Neuronal stem cell (in vitro differentiated cells): ENCODE measurements at regions not wholly inside any gene's neighbourhood (a gene's known extent, or its start where the extent isn't known, plus 50 kb on each side); places are given as distances from the start of the nearest gene placed in this dataset.

Experiments
- DNase-seq: peaks from one replicate; pipeline ENCODE4 v3.0.0-alpha.2; 2013; ENCODE audit warnings: low spot score
- H2AFZ ChIP-seq: one replicate; pipeline ENCODE4 v1.6.1; 2013; ENCODE audit warnings: mild to moderate bottlenecking, low read length, inconsistent platforms
- H2AK5ac ChIP-seq: 2 replicates; pipeline ENCODE4 v1.6.1; 2013; ENCODE audit warnings: low read depth, mild to moderate bottlenecking, inconsistent platforms, low read length, moderate library complexity, mixed read lengths
- H2BK120ac ChIP-seq: 2 replicates; pipeline ENCODE4 v1.6.1; 2013; ENCODE audit warnings: low read depth, mild to moderate bottlenecking, inconsistent platforms, low read length, moderate library complexity, mixed read lengths
- H2BK12ac ChIP-seq: one replicate; pipeline ENCODE4 v1.6.1; 2013; ENCODE audit warnings: low read length, inconsistent platforms
- H2BK15ac ChIP-seq: 2 replicates; pipeline ENCODE4 v1.6.1; 2013; ENCODE audit warnings: mild to moderate bottlenecking, low read length, inconsistent platforms, mixed read lengths
- H2BK5ac ChIP-seq: one replicate; pipeline ENCODE4 v1.6.1; 2013; ENCODE audit warnings: inconsistent platforms, mild to moderate bottlenecking, low read length, moderate library complexity
- H3K14ac ChIP-seq: one replicate; pipeline ENCODE4 v1.6.1; 2013; ENCODE audit warnings: low read length, inconsistent platforms
- H3K18ac ChIP-seq: 2 replicates; pipeline ENCODE4 v1.6.1; 2013; ENCODE audit warnings: low read length, inconsistent platforms
- H3K23ac ChIP-seq: 2 replicates; pipeline ENCODE4 v1.6.1; 2013; ENCODE audit warnings: low read depth, mild to moderate bottlenecking, mixed read lengths, low read length, inconsistent platforms; ENCODE audit not compliant: poor library complexity
- H3K27ac ChIP-seq: replicated peaks from 3 replicates; pipeline ENCODE4 v1.5.1; 2013; ENCODE audit warnings: low read length, inconsistent platforms
- H3K27me3 ChIP-seq, 3 experiments: 2 replicates each; pipeline ENCODE4 v1.6.1; 2013; ENCODE audit warnings: low read length in 3 of 3, mild to moderate bottlenecking in 2 of 3, inconsistent platforms in 1 of 3, low read depth in 1 of 3, mixed read lengths in 1 of 3, moderate library complexity in 1 of 3; ENCODE audit not compliant: control insufficient read depth in 3 of 3, insufficient read depth in 3 of 3
- H3K36me3 ChIP-seq, 2 donors: replicated peaks in 1 of 2; 2 replicates each; pipeline ENCODE4 v1.6.1; 2013; ENCODE audit warnings: low read length in 2 of 2; ENCODE audit not compliant: control insufficient read depth in 2 of 2, insufficient read depth in 2 of 2
- H3K4ac ChIP-seq: 2 replicates; pipeline ENCODE4 v1.6.1; 2013; ENCODE audit warnings: inconsistent platforms, mild to moderate bottlenecking, low read length, moderate library complexity
- H3K4me1 ChIP-seq, 2 donors: 1 replicate in 1 of 2; 2 replicates in 1 of 2; pipeline ENCODE4 v1.6.1; 2013; ENCODE audit warnings: low read length in 2 of 2, low read depth in 1 of 2; ENCODE audit not compliant: control insufficient read depth in 2 of 2, insufficient read depth in 1 of 2
- H3K4me2 ChIP-seq: one replicate; pipeline ENCODE4 v1.6.1; 2013; ENCODE audit warnings: mild to moderate bottlenecking, low read length, inconsistent platforms; ENCODE audit not compliant: insufficient read depth, poor library complexity, severe bottlenecking
- H3K4me3 ChIP-seq, 2 donors: 2 replicates each; pipeline ENCODE4 v1.5.1; 2013; ENCODE audit warnings: low read length in 2 of 2, mild to moderate bottlenecking in 2 of 2, inconsistent platforms in 1 of 2, moderate library complexity in 1 of 2
- H3K79me1 ChIP-seq: one replicate; pipeline ENCODE4 v1.6.1; 2013; ENCODE audit warnings: low read depth, mild to moderate bottlenecking, inconsistent platforms, low read length, moderate library complexity
- H3K9ac ChIP-seq: one replicate; pipeline ENCODE4 v1.6.1; 2013; ENCODE audit warnings: mild to moderate bottlenecking, low read depth, low read length, inconsistent platforms; ENCODE audit not compliant: poor library complexity
- H3K9me3 ChIP-seq, 2 donors: replicated peaks in 1 of 2; 2 replicates each; pipeline versions ENCODE3 to v1.6.1; 2013; ENCODE audit warnings: low read length in 2 of 2, mild to moderate bottlenecking in 2 of 2, inconsistent platforms in 1 of 2, low read depth in 1 of 2, mixed read lengths in 1 of 2, moderate library complexity in 1 of 2; ENCODE audit not compliant: control insufficient read depth in 2 of 2, insufficient read depth in 1 of 2
- H4K8ac ChIP-seq: one replicate; pipeline ENCODE4 v1.6.1; 2013; ENCODE audit warnings: low read depth, mild to moderate bottlenecking, inconsistent platforms, low read length, moderate library complexity
- H4K91ac ChIP-seq: one replicate; pipeline ENCODE4 v1.6.1; 2013; ENCODE audit warnings: low read length, low read depth, mild to moderate bottlenecking, inconsistent platforms; ENCODE audit not compliant: poor library complexity
- WGBS, 2 donors: extraction: QIAGEN DNeasy Blood & Tissue Kit; methylation state at CpG; one replicate each; pipeline ENCODE4 v1.1.7; 2013; ENCODE audit warnings: missing lambda C conversion rate in 2 of 2, mixed read lengths in 1 of 2; ENCODE audit not compliant: insufficient read length in 2 of 2, insufficient replicate concordance in 1 of 2; ENCODE audit errors: extremely low coverage in 2 of 2; 5-methylcytosine and 5-hydroxymethylcytosine counted together

DNA sequence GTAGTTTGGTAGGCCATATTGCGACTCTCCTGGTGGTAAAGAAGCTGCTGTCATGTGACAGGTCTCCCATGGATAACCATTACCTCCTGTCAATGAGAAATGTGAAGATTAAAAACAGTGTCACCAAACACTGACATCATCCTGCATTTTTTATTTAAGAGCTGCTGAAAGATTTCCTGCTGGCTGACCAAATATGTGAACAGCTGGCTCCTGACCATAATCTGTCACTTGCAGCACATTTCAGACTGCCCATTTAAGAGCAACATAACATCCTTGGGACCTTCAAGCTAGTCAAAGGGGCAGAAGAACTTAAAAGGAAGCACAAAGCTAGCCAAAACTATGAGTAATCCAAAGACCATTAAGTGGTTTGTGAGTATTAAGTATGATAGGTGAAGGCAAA, 288.0 kb downstream of the IZUMO3 start:
- Histone ChIP-seq H3K9me3 (no peaks in the 10 kb centered on the region), H3K4me3 (no peak overlapping the region), H3K4me2 (no peak overlapping the region), H3K4ac (no peak overlapping the region), H2BK15ac (no peak overlapping the region), H2BK120ac (no peak overlapping the region), H3K23ac (no peak overlapping the region), H3K9ac (no peak overlapping the region), H3K36me3 (no peaks in the 10 kb centered on the region), H2BK5ac (no peak overlapping the region), H4K91ac (no peak overlapping the region), H3K14ac (no peak overlapping the region), H3K79me1 (no peaks in the 10 kb centered on the region), H3K4me1 (no peaks in the 10 kb centered on the region), H2BK12ac (no peak overlapping the region), H3K27me3 (no peaks in the 10 kb centered on the region), H3K18ac (no peak overlapping the region), H2AK5ac (no peak overlapping the region), H2AFZ (no peak overlapping the region), H3K27ac (no peak overlapping the region), H4K8ac (no peak overlapping the region)
- no peak for DNase-seq
- WGBS, 2 donors = no CpG with 5 or more reads among the region's 1 CpG

DNA sequence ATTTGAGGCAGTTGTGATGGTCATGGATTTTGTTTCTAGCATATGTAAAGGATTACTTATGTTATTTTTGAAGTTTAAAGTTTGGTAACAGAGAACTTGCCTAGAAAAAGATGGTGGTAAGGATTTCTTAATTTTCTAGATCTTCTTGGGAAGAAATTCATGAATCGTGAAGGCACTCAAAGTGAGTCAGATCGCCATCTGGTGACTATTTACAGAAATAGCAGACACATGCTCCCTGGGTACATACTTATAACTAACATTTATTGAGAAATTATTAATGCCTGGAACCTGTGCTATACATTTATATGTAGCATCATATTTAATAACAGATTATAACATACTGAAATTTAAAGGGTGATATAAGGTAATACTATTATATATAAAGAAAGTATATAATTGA, 299.7 kb downstream of the IZUMO3 start:
- Histone ChIP-seq H3K4me1 (no peaks in the 10 kb centered on the region), H2BK120ac (no peak overlapping the region), H3K36me3 (no peaks in the 10 kb centered on the region), H3K23ac (no peak overlapping the region), H3K14ac (no peak overlapping the region), H4K8ac (no peak overlapping the region), H2BK12ac (no peak overlapping the region), H2BK5ac (no peak overlapping the region), H3K9ac (no peak overlapping the region), H3K27ac (no peak overlapping the region), H3K4ac (no peak overlapping the region), H2BK15ac (no peak overlapping the region), H3K9me3 (no peaks in the 10 kb centered on the region), H3K18ac (no peak overlapping the region), H4K91ac (no peak overlapping the region), H3K4me2 (no peak overlapping the region), H2AFZ (no peak overlapping the region), H2AK5ac (no peak overlapping the region), H3K27me3 (no peaks in the 10 kb centered on the region), H3K4me3 (no peak overlapping the region), H3K79me1 (no peaks in the 10 kb centered on the region)
- DNase-seq = no peak
- WGBS, 2 donors = no CpG with 5 or more reads among the region's 2 CpGs

DNA sequence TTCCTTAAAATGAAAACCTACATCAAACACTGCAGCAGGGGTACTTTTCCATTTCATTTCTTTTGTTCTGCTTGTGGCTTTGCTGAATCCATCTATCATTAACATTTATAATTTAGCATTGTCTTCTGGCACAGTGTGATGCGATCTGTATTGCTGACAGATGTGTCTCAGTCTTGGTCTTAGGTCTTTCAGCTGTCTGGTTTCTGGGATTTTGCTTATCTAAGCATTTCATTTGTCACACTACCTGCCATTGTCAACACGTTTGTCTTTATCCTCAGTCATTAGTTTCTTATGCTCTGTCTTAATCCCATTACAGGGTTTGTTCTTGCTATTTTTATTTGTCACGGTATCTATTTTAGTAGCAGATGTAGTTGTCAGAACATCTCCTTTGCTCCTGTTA, 303.1 kb downstream of the IZUMO3 start:
- H2AFZ ChIP-seq = no peak overlapping the region
- DNase-seq = no peak
- H2AK5ac ChIP-seq = no peak overlapping the region
- no CpG with 5 or more reads among the region's 3 CpGs for WGBS, 2 donors
- H3K27ac ChIP-seq = no peak overlapping the region
- H3K79me1 ChIP-seq = no peaks in the 10 kb centered on the region
- H2BK120ac ChIP-seq = no peak overlapping the region
- H4K91ac ChIP-seq = no peak overlapping the region
- H3K9ac ChIP-seq = no peak overlapping the region
- no peaks in the 10 kb centered on the region for H3K27me3 ChIP-seq
- H3K4me2 ChIP-seq = no peak overlapping the region
- H3K23ac ChIP-seq = no peak overlapping the region
- no peaks in the 10 kb centered on the region for H3K9me3 ChIP-seq
- no peak overlapping the region for H3K18ac ChIP-seq
- no peaks in the 10 kb centered on the region for H3K36me3 ChIP-seq
- no peak overlapping the region for H2BK15ac ChIP-seq
- no peak overlapping the region for H3K4ac ChIP-seq
- no peak overlapping the region for H3K4me3 ChIP-seq
- H2BK5ac ChIP-seq = no peak overlapping the region
- H3K14ac ChIP-seq = no peak overlapping the region
- H4K8ac ChIP-seq = no peak overlapping the region
- H2BK12ac ChIP-seq = no peak overlapping the region
- H3K4me1 ChIP-seq = no peaks in the 10 kb centered on the region

DNA sequence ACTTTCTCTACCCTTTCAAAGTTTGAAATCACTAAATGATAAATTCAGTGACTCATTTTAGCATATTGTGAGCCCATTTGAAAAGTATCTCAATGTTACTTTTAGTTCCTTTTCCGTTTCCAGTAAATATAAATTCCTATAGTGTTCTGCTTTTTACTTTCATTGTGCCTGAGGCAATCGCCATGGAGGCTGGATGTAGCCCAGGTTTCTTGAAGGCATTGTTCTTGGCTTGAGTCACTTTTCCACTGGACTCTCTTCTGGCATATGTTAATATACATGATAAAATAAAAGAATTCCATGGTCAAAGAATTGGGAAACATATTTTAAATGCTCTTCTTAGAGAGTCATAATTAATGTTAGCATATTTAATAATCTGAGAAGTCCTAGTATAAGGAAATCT, 327.0 kb downstream of the IZUMO3 start:
- no peak overlapping the region for H4K91ac ChIP-seq
- no peak overlapping the region for H2BK5ac ChIP-seq
- H3K79me1 ChIP-seq = no peaks in the 10 kb centered on the region
- H2AFZ ChIP-seq = no peak overlapping the region
- H3K14ac ChIP-seq = no peak overlapping the region
- no peak overlapping the region for H2BK15ac ChIP-seq
- H2AK5ac ChIP-seq = no peak overlapping the region
- no peak overlapping the region for H3K4me2 ChIP-seq
- no peak overlapping the region for H3K4ac ChIP-seq
- no peaks in the 10 kb centered on the region for H3K9me3 ChIP-seq
- H3K27me3 ChIP-seq = no peaks in the 10 kb centered on the region
- H2BK12ac ChIP-seq = no peak overlapping the region
- H3K9ac ChIP-seq = no peak overlapping the region
- H4K8ac ChIP-seq = no peak overlapping the region
- H2BK120ac ChIP-seq = no peak overlapping the region
- DNase-seq = no peak
- no peak overlapping the region for H3K18ac ChIP-seq
- H3K4me3 ChIP-seq = no peak overlapping the region
- no CpG with 5 or more reads among the region's 2 CpGs for WGBS, 2 donors
- H3K23ac ChIP-seq = no peak overlapping the region
- H3K36me3 ChIP-seq = no peaks in the 10 kb centered on the region
- no peak overlapping the region for H3K27ac ChIP-seq
- H3K4me1 ChIP-seq = no peaks in the 10 kb centered on the region
